SH-SY5Y (cell line): ENCODE measurements at regions not wholly inside any gene's neighbourhood (a gene's known extent, or its start where the extent isn't known, plus 50 kb on each side); places are given as distances from the start of the nearest gene placed in this dataset.

Experiments
- GATA2 ChIP-seq: IDR thresholded peaks from 2 replicates; pipeline ENCODE4 v1.6.1; 2011; ENCODE audit warnings: mild to moderate bottlenecking, low read depth, low read length
- GATA3 ChIP-seq: IDR thresholded peaks from 2 replicates; pipeline ENCODE4 v1.6.1; 2011; ENCODE audit warnings: low read depth, mild to moderate bottlenecking, low read length, moderate library complexity

GRCh38 chr1:185556561-185556960, 177.6 kb upstream of the HMCN1 start:
- TF ChIP-seq GATA3 = no peak
- no peak for TF ChIP-seq GATA2
